ENCODE measurements at regions not wholly inside any gene's neighbourhood (a gene's known extent, or its start where the extent isn't known, plus 50 kb on each side); places are given as distances from the start of the nearest gene placed in this dataset.
"Not testable (repeated sequence)": the region's sequence is repeated elsewhere in the genome, so short reads cannot be mapped to it uniquely, and the experiment has no call there.

DNA sequence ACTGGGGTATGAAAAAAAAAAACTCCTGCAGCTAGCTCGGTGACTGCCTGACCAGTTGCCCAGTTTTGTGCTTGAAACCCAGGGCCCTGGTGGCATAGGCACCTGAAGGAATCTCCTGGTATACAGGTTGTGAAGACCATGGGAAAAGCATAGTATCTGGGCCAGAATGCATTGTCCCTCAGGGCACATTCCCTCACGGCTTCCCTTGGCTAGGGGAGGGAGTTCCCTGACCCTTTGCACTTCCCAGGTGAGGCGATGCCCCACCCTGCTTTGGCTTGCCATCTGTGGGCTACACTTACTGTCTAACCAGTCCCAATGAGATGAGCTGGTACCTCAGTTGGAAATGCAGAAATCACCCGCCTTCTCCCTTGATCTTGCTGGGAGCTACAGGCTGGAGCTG, 280.4 kb downstream of the TTC8 start:
- BruUV-seq (replicated peaks); intact Hi-C loops (cut with micrococcal nuclease; ENCODE audit: unreplicated experiment); DNase-seq (ENCODE audit: low spot score); H3K79me2 ChIP-seq (ENCODE audit: insufficient read depth, low read depth, low read length); H3K27ac ChIP-seq (ENCODE audit: low read depth, low read length, poor library complexity, severe bottlenecking); H2AFZ ChIP-seq (ENCODE audit: low read length); H3K4me2 ChIP-seq (ENCODE audit: low read length); H3K4me3 ChIP-seq (ENCODE audit: low read depth, low read length, poor library complexity, severe bottlenecking); CTCF ChIA-PET (ENCODE audit: unreplicated experiment); H3K36me3 ChIP-seq (ENCODE audit: insufficient read depth, low read length); H3K9me2 ChIP-seq (ENCODE audit: insufficient read depth, low read length); H3K4me1 ChIP-seq (ENCODE audit: insufficient read depth, low read length, poor library complexity, severe bottlenecking); H4K20me1 ChIP-seq (ENCODE audit: insufficient read depth, low read length); H3K9me3 ChIP-seq (ENCODE audit: low read length); POLR2A ChIA-PET: not testable (repeated sequence)
